MCF 10A (cell line): ENCODE measurements at regions not wholly inside any gene's neighbourhood (a gene's known extent, or its start where the extent isn't known, plus 50 kb on each side); places are given as distances from the start of the nearest gene placed in this dataset.
"Not testable (repeated sequence)": the region's sequence is repeated elsewhere in the genome, so short reads cannot be mapped to it uniquely, and the experiment has no call there.

Experiments
- BruUV-seq: library from RNA; stranded (reverse); fragments of 400-500 nt; replicated peaks from 2 replicates; lab custom pipeline; 2021; lab: Mats Ljungman, UMichigan
- CTCF ChIA-PET: fragments of 300-600 bp; sonication (Branson Sonifier 250); formaldehyde crosslinking; extraction: SDS; loops from one replicate; lab custom pipeline; 2021; ENCODE audit warnings: antibody characterized with exemption, inconsistent platforms; lab: Yijun Ruan, JAX
- POLR2A ChIA-PET: fragments of 300-600, 350-650 bp; sonication (Branson Sonifier 250); formaldehyde crosslinking; extraction: SDS; loops from one replicate; lab custom pipeline; 2020; ENCODE audit warnings: antibody characterized with exemption, inconsistent platforms; lab: Yijun Ruan, JAX
- DNase-seq: peaks from one replicate; pipeline ENCODE4 v3.0.0-alpha.2; 2018; ENCODE audit not compliant: unreplicated experiment
- H3K27ac Mint-ChIP-seq: one replicate; pipeline ENCODE4 v1.8.0; 2022; ENCODE audit warnings: mild to moderate bottlenecking, low read depth, mixed read lengths; ENCODE audit not compliant: unreplicated experiment
- H3K27me3 Mint-ChIP-seq: one replicate; pipeline ENCODE4 v1.8.0; 2022; ENCODE audit warnings: mixed read lengths; ENCODE audit not compliant: insufficient read depth, unreplicated experiment
- H3K36me3 Mint-ChIP-seq: one replicate; pipeline ENCODE4 v1.8.0; 2022; ENCODE audit warnings: mild to moderate bottlenecking, moderate library complexity, mixed read lengths; ENCODE audit not compliant: insufficient read depth, unreplicated experiment
- H3K4me1 Mint-ChIP-seq: one replicate; pipeline ENCODE4 v1.8.0; 2022; ENCODE audit warnings: mixed read lengths; ENCODE audit not compliant: insufficient read depth, unreplicated experiment
- H3K4me3 Mint-ChIP-seq: one replicate; pipeline ENCODE4 v1.8.0; 2022; ENCODE audit warnings: mild to moderate bottlenecking, moderate library complexity, mixed read lengths; ENCODE audit not compliant: unreplicated experiment
- H3K9me3 Mint-ChIP-seq: one replicate; pipeline ENCODE4 v1.8.0; 2022; ENCODE audit warnings: mixed read lengths; ENCODE audit not compliant: unreplicated experiment
- intact Hi-C: fragments of 100-400 bp; cut with micrococcal nuclease; formaldehyde crosslinking; loops from 2 replicates; pipeline ENCODE4 v1.14.1; 2022
- TF ChIP-seq, protein P1 (sequence below): fragments of 200-600 bp; IDR thresholded peaks from one replicate; pipeline ENCODE4 v1.8.0; 2022; ENCODE audit warnings: antibody characterized with exemption, mild to moderate bottlenecking; ENCODE audit not compliant: unreplicated experiment

DNA sequence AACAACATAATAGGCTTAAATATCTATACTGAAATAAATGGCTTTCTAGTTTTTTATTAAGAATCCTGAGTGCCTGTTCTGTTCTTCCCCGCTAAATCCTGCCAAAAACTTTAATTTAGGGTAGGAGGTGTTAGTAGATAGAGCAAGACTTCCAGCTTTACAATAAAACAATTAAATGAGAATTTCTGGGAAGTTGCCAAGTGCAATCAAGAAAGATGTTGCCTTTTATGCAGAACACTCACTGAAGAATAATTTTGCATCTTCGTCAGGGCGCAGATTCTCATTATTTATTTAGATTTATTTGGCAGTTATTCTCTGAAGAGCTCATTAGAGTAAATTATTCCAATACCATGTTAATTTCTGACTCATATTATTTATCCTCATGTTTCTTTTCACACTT lies 103.2 kb upstream of the GPR141 start:
- no peaks in the 10 kb centered on the region for H3K9me3 Mint-ChIP-seq
- CTCF ChIA-PET = no interaction called here
- no peaks in the 10 kb centered on the region for H3K36me3 Mint-ChIP-seq
- POLR2A ChIA-PET = interaction anchor here (0.5 to 1.3 kb wide), 4 partner anchors 13 to 1307 kb away, joined by 3 to 4 read pairs (median 4); no protein-coding TSS in a partner anchor
- intact Hi-C loops = no loop called here
- BruUV-seq = no TSS peak
- H3K27me3 Mint-ChIP-seq = no peaks in the 10 kb centered on the region
- no peak for DNase-seq
- no peak overlapping the region for H3K27ac Mint-ChIP-seq
- TF ChIP-seq, protein P1, sequence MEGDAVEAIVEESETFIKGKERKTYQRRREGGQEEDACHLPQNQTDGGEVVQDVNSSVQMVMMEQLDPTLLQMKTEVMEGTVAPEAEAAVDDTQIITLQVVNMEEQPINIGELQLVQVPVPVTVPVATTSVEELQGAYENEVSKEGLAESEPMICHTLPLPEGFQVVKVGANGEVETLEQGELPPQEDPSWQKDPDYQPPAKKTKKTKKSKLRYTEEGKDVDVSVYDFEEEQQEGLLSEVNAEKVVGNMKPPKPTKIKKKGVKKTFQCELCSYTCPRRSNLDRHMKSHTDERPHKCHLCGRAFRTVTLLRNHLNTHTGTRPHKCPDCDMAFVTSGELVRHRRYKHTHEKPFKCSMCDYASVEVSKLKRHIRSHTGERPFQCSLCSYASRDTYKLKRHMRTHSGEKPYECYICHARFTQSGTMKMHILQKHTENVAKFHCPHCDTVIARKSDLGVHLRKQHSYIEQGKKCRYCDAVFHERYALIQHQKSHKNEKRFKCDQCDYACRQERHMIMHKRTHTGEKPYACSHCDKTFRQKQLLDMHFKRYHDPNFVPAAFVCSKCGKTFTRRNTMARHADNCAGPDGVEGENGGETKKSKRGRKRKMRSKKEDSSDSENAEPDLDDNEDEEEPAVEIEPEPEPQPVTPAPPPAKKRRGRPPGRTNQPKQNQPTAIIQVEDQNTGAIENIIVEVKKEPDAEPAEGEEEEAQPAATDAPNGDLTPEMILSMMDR = no peak
- no peak overlapping the region for H3K4me3 Mint-ChIP-seq
- H3K4me1 Mint-ChIP-seq = no peaks in the 10 kb centered on the region

GRCh38 chr7:37584651-37585463 lies 98.7 kb upstream of the GPR141 start:
- intact Hi-C loops, H3K4me3 Mint-ChIP-seq, BruUV-seq, H3K27me3 Mint-ChIP-seq, POLR2A ChIA-PET, H3K9me3 Mint-ChIP-seq, H3K27ac Mint-ChIP-seq, CTCF ChIA-PET, H3K4me1 Mint-ChIP-seq, H3K36me3 Mint-ChIP-seq, DNase-seq: not testable (repeated sequence)

- Mint-ChIP-seq H3K4me1 (no peaks in the 10 kb centered on the region), H3K4me3 (no peak overlapping the region), H3K36me3 (no peaks in the 10 kb centered on the region), H3K27me3 (no peaks in the 10 kb centered on the region), H3K9me3 (peaks cover 7% of the 10 kb centered on the region), H3K27ac (no peak overlapping the region)
- ChIA-PET CTCF (no interaction called here), POLR2A (interaction anchor here (0.7 kb wide), 1 partner anchor 17 kb away, joined by 3 read pairs; no protein-coding TSS in a partner anchor)
- intact Hi-C loops = no loop called here
- no peak for DNase-seq
- no TSS peak for BruUV-seq
- TF ChIP-seq, protein P1 = no peak
Measured at GRCh38 chr7:37590824-37591223, 92.7 kb upstream of the GPR141 start.

DNA sequence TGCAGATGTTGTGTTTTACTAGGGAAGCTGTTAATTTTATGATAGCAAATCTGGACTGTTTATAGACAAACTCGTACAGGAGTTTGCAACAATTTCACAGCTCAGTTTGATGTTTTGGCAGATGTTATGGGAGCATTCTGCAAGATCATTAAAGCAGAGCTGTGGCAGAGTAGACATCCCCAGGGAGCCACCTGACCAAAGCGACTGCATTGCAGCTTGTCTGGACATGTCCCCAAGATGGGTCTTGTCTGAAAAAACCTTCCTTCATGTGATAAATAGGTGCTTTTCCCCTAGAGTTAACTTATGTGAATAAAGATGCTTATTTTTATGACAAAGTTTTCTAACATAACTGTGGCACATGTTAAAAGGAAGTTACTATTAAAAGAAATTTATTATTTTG lies 91.2 kb upstream of the GPR141 start:
- ChIA-PET POLR2A (interaction anchor here (0.9 to 1.1 kb wide), 2 partner anchors 15 to 261 kb away, joined by 3 read pairs; no protein-coding TSS in a partner anchor), CTCF (no interaction called here)
- TF ChIP-seq, protein P1 = no peak
- peaks cover 7% of the 10 kb centered on the region for H3K9me3 Mint-ChIP-seq
- H3K4me3 Mint-ChIP-seq = no peak overlapping the region
- no peak overlapping the region for H3K27ac Mint-ChIP-seq
- H3K36me3 Mint-ChIP-seq = no peaks in the 10 kb centered on the region
- DNase-seq = no peak
- no peaks in the 10 kb centered on the region for H3K4me1 Mint-ChIP-seq
- intact Hi-C loops = no loop called here
- no peaks in the 10 kb centered on the region for H3K27me3 Mint-ChIP-seq
- BruUV-seq = no TSS peak
